ENCODE measurements at regions not wholly inside any gene's neighbourhood (a gene's known extent, or its start where the extent isn't known, plus 50 kb on each side); places are given as distances from the start of the nearest gene placed in this dataset.

GRCh38 chr1:60903591-60903990 is 178.8 kb upstream of the NFIA start:
- 92 to 100% methylated on average over 5 to 10 of the region's 10 CpGs for WGBS, 2 experiments (ENCODE audit: insufficient coverage in 1 of 2, insufficient read length in 1 of 2)
- H3K27me3 ChIP-seq (ENCODE audit: control insufficient read depth, insufficient read depth, low read length, poor library complexity, severe bottlenecking), result peaks cover 6% of the 10 kb centered on the region
- H3K4me3 ChIP-seq (ENCODE audit: low read length), result no peak overlapping the region
- H3K9me3 ChIP-seq (ENCODE audit: control insufficient read depth, low read length), result no peaks in the 10 kb centered on the region
- TF ChIP-seq CTCF (conservative IDR thresholded peaks at IDR 0.05), result no peak
- H3K36me3 ChIP-seq (ENCODE audit: control insufficient read depth, insufficient read depth, low read length), result no peaks in the 10 kb centered on the region
- H3K36me3 Mint-ChIP-seq (ENCODE audit: low read depth), result no peaks in the 10 kb centered on the region
- no peak overlapping the region for H3K27ac Mint-ChIP-seq
- H3K4me3 Mint-ChIP-seq, result no peak overlapping the region
- H3K27me3 Mint-ChIP-seq (ENCODE audit: insufficient read depth), result peaks cover 3% of the 10 kb centered on the region
- H3K4me1 ChIP-seq (ENCODE audit: control insufficient read depth, insufficient read depth, low read length), result no peaks in the 10 kb centered on the region
- no peaks in the 10 kb centered on the region for H3K9me3 Mint-ChIP-seq
- H3K9ac ChIP-seq (ENCODE audit: extremely low read depth, low read length, poor library complexity, severe bottlenecking), result no peak overlapping the region
- peak overlapping the region; percentile 27 for H3K27ac ChIP-seq (ENCODE audit: low read depth, low read length)
- no peak for DNase-seq
- H3K4me1 Mint-ChIP-seq, result peaks cover 19% of the 10 kb centered on the region

- no peak for DNase-seq
- Histone ChIP-seq H3K27ac (ENCODE audit: low read depth, low read length) (no peak overlapping the region), H3K27me3 (ENCODE audit: control insufficient read depth, insufficient read depth, low read length, poor library complexity, severe bottlenecking) (peaks cover 17% of the 10 kb centered on the region), H3K4me1 (ENCODE audit: control insufficient read depth, insufficient read depth, low read length) (no peaks in the 10 kb centered on the region), H3K4me3 (ENCODE audit: low read length) (no peak overlapping the region), H3K9ac (ENCODE audit: extremely low read depth, low read length, poor library complexity, severe bottlenecking) (no peak overlapping the region), H3K36me3 (ENCODE audit: control insufficient read depth, insufficient read depth, low read length) (no peaks in the 10 kb centered on the region), H3K9me3 (ENCODE audit: control insufficient read depth, low read length) (no peaks in the 10 kb centered on the region)
- Mint-ChIP-seq H3K4me3 (no peak overlapping the region), H3K9me3 (no peaks in the 10 kb centered on the region), H3K4me1 (peaks cover 18% of the 10 kb centered on the region), H3K27ac (no peak overlapping the region), H3K27me3 (ENCODE audit: insufficient read depth) (peaks cover 4% of the 10 kb centered on the region), H3K36me3 (ENCODE audit: low read depth) (no peaks in the 10 kb centered on the region)
- no peak for TF ChIP-seq CTCF (conservative IDR thresholded peaks at IDR 0.05)
- WGBS, 2 experiments (ENCODE audit: insufficient coverage in 1 of 2, insufficient read length in 1 of 2), result 81 to 84% methylated on average over 3 of the region's 3 CpGs
These were observed 182.9 kb upstream of the NFIA start for GRCh38 chr1:60899464-60899863.

- H3K4me1 Mint-ChIP-seq, result peaks cover 23% of the 10 kb centered on the region
- Histone ChIP-seq H3K27ac (ENCODE audit: low read depth, low read length) (no peak overlapping the region), H3K27me3 (ENCODE audit: control insufficient read depth, insufficient read depth, low read length, poor library complexity, severe bottlenecking) (peaks cover 17% of the 10 kb centered on the region), H3K9ac (ENCODE audit: extremely low read depth, low read length, poor library complexity, severe bottlenecking) (no peak overlapping the region), H3K36me3 (ENCODE audit: control insufficient read depth, insufficient read depth, low read length) (no peaks in the 10 kb centered on the region), H3K4me1 (ENCODE audit: control insufficient read depth, insufficient read depth, low read length) (no peaks in the 10 kb centered on the region), H3K9me3 (ENCODE audit: control insufficient read depth, low read length) (no peaks in the 10 kb centered on the region), H3K4me3 (ENCODE audit: low read length) (no peak overlapping the region)
- WGBS, 2 experiments (ENCODE audit: insufficient coverage in 1 of 2, insufficient read length in 1 of 2), result 60 to 93% methylated on average over 1 to 4 of the region's 4 CpGs
- H3K27ac Mint-ChIP-seq, result no peak overlapping the region
- no peak for DNase-seq
- H3K36me3 Mint-ChIP-seq (ENCODE audit: low read depth), result no peaks in the 10 kb centered on the region
- TF ChIP-seq CTCF (conservative IDR thresholded peaks at IDR 0.05), result no peak
- H3K27me3 Mint-ChIP-seq (ENCODE audit: insufficient read depth), result peaks cover 4% of the 10 kb centered on the region
- H3K4me3 Mint-ChIP-seq, result no peak overlapping the region
- H3K9me3 Mint-ChIP-seq, result no peaks in the 10 kb centered on the region
These were observed 183.4 kb upstream of the NFIA start for GRCh38 chr1:60898987-60899386.
